Activated CD4-positive, alpha-beta T cell treated with anti-CD3 and anti-CD28 coated beads, Interleukin-2, amount 10 ng/mL, durations not matched to agents 7 days and 5 days (primary cell): ENCODE measurements at regions not wholly inside any gene's neighbourhood (a gene's known extent, or its start where the extent isn't known, plus 50 kb on each side); places are given as distances from the start of the nearest gene placed in this dataset.

Source experiments
- CTCF ChIA-PET: fragments of 350-600 bp; sonication (Branson Sonifier 250); formaldehyde crosslinking; loops from one replicate; lab custom pipeline; 2021; ENCODE audit warnings: antibody characterized with exemption; lab: Charles Lee
- POLR2A ChIA-PET: fragments of 350-600 bp; sonication (Branson Sonifier 250); formaldehyde crosslinking; loops from one replicate; lab custom pipeline; 2021; ENCODE audit warnings: antibody characterized with exemption; lab: Charles Lee
- DNase-seq: peaks from one replicate; pipeline ENCODE4 v3.0.0-alpha.2; 2020
- H3K27ac Mint-ChIP-seq: one replicate; pipeline ENCODE4 v1.8.0; 2021; ENCODE audit warnings: mild to moderate bottlenecking, moderate library complexity, mixed read lengths
- H3K27me3 Mint-ChIP-seq: one replicate; pipeline ENCODE4 v1.8.0; 2021; ENCODE audit warnings: mixed read lengths
- H3K36me3 Mint-ChIP-seq: one replicate; pipeline ENCODE4 v1.8.0; 2021; ENCODE audit warnings: low read depth, mixed read lengths
- H3K4me1 Mint-ChIP-seq: one replicate; pipeline ENCODE4 v1.8.0; 2021; ENCODE audit warnings: mixed read lengths
- H3K4me3 Mint-ChIP-seq: one replicate; pipeline ENCODE4 v1.8.0; 2021; ENCODE audit warnings: mild to moderate bottlenecking, moderate library complexity, mixed read lengths
- H3K9me3 Mint-ChIP-seq: one replicate; pipeline ENCODE4 v1.8.0; 2021; ENCODE audit warnings: mixed read lengths

DNA sequence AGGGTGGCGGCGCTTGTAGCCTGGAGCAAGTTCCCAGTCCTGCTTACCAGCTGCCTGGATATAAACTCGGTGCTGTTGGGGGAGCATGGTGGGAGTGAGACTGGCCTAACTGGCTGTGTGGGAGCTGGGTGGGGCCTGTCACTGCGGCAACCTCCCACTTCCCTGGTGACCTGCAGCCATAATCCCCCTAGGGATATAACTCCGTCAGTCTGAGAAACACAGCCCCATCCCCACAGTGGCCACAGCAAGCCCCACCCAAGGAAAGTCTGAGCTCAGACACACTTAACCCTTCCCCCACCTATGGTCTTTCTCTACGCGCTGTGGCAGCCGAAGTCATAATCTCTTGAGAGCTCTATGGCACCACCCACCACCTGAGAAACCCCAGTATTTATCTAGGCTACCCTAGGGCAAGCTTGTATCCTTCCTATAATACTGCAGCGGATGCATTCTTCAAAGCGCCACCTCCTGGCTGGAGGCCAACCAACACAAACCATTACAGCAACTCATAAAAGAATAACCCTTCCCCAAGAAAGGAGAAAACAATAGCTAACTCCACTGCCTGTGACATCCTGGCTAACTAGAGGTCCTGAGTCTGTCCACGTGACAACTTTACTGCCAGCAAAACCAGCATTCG is 57.4 kb downstream of the ZNF648 start:
- no peak overlapping the region for H3K27ac Mint-ChIP-seq
- H3K9me3 Mint-ChIP-seq = peaks cover 16% of the 10 kb centered on the region
- no peak overlapping the region for H3K4me3 Mint-ChIP-seq
- ChIA-PET POLR2A (no interaction called here), CTCF (interaction anchor here (1.5 kb wide), 1 partner anchor 51 kb away, joined by 3 read pairs; no protein-coding TSS in a partner anchor)
- no peaks in the 10 kb centered on the region for H3K36me3 Mint-ChIP-seq
- DNase-seq = no peak
- no peaks in the 10 kb centered on the region for H3K4me1 Mint-ChIP-seq
- H3K27me3 Mint-ChIP-seq = peaks cover 7% of the 10 kb centered on the region

DNA sequence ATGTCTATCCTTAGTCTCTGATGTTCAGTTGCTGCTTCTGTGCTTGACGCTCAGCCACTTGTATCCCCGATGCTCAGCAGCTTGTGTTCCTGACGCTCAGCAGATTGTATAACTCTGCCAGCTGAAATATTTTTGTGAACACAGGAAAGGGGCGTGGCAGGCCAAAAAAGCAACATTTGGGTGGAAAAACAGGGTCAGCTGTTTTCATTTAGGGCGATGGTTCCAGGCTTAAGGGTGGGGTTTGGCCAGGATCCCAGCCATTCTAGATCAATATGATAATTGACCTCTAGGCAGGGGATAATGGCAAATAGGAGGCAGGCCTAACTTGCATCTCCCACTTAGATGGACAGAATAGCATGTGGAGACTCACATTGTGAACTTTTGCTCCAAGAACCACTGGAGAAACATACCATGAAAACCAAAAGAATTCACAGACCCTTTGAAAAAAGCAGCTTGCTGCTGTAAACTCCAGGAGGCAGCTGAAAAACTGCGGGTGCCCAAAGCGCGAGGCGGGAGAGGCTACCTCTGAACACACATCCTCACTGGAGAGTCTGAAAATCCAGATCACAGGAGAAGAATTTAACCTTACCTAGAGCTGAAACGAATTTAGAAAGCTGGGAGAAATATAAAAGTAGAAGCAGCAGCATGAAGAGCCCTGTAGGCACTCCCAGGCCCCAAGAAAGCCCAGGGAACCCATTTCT is 58.3 kb downstream of the ZNF648 start:
- Mint-ChIP-seq H3K4me1 (no peaks in the 10 kb centered on the region), H3K9me3 (peaks cover 16% of the 10 kb centered on the region), H3K27me3 (peaks cover 7% of the 10 kb centered on the region), H3K36me3 (no peaks in the 10 kb centered on the region), H3K4me3 (no peak overlapping the region), H3K27ac (no peak overlapping the region)
- ChIA-PET CTCF (interaction anchor here (1.5 kb wide), 1 partner anchor 51 kb away, joined by 3 read pairs; no protein-coding TSS in a partner anchor), POLR2A (no interaction called here)
- DNase-seq = no peak

DNA sequence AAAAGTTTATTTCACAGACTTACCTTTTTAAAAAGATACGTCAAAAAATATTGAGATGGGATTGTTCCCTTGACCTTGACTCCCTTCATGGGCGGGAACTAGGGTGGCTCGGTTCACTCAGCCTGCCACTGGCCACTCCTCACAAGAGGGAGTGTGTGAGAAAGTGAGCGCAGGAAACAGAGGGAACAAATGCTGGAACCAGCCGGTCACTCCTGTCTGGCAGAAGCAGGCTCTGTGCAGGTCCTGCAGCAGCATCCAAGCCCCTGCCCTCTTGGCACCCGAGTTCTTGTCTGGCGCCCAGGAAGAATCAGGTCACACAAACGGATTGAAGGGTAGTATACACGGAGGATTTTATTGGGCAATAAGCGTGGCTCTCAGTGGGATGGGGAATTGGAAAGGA is 58.9 kb downstream of the ZNF648 start:
- Mint-ChIP-seq H3K27ac (no peak overlapping the region), H3K36me3 (no peaks in the 10 kb centered on the region), H3K4me3 (no peak overlapping the region), H3K9me3 (peaks cover 16% of the 10 kb centered on the region), H3K4me1 (no peaks in the 10 kb centered on the region), H3K27me3 (peaks cover 7% of the 10 kb centered on the region)
- ChIA-PET CTCF (no interaction called here), POLR2A (no interaction called here)
- no peak for DNase-seq

DNA sequence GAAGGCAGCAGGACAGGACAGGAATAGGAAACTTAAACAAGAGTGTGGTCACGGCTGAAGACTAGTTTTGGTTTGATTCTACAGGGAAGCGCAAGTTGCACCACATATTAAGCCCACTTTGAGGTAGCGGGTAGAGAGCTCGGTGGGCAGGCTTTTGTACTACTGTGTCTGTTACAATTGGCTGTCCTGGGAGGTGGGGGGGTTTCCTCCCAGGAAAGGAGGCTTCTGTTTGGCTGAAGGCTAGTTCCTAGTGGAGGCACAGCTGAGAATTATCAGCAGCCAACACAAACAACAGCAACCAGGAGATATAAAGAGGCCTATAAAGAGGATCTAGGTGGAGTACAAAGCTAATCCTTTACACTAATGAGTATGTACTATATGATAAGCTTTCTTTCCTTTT is 62.7 kb downstream of the ZNF648 start:
- POLR2A ChIA-PET = no interaction called here
- H3K27me3 Mint-ChIP-seq = peaks cover 20% of the 10 kb centered on the region
- DNase-seq = no peak
- CTCF ChIA-PET = no interaction called here
- no peaks in the 10 kb centered on the region for H3K4me1 Mint-ChIP-seq
- no peak overlapping the region for H3K27ac Mint-ChIP-seq
- H3K9me3 Mint-ChIP-seq = no peaks in the 10 kb centered on the region
- no peaks in the 10 kb centered on the region for H3K36me3 Mint-ChIP-seq
- no peak overlapping the region for H3K4me3 Mint-ChIP-seq

DNA sequence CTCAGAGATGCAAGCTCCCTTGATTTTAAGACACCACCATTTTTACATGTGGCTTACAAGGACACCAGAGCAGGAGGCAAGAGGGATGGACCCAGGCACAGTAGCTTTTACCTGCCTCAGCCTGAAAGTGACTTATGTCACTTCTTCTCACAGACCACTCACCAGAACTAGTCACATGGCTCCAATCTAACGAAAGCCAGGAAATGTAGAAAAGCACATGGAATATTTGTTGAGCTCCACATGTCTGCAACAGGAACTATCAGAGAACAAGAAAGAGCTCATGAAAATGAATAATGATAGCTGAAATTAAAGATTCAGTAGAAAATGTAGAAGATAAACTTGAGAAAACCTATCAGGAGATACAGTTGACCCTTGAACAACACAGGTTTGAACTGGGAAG is 69.4 kb downstream of the ZNF648 start:
- no peak for DNase-seq
- H3K4me1 Mint-ChIP-seq = no peaks in the 10 kb centered on the region
- H3K9me3 Mint-ChIP-seq = no peaks in the 10 kb centered on the region
- H3K27ac Mint-ChIP-seq = no peak overlapping the region
- H3K27me3 Mint-ChIP-seq = peaks cover 19% of the 10 kb centered on the region
- ChIA-PET POLR2A (no interaction called here), CTCF (interaction anchor here (0.7 kb wide), 1 partner anchor 93 kb away, joined by 3 read pairs; no protein-coding TSS in a partner anchor)
- H3K36me3 Mint-ChIP-seq = no peaks in the 10 kb centered on the region
- H3K4me3 Mint-ChIP-seq = no peak overlapping the region

DNA sequence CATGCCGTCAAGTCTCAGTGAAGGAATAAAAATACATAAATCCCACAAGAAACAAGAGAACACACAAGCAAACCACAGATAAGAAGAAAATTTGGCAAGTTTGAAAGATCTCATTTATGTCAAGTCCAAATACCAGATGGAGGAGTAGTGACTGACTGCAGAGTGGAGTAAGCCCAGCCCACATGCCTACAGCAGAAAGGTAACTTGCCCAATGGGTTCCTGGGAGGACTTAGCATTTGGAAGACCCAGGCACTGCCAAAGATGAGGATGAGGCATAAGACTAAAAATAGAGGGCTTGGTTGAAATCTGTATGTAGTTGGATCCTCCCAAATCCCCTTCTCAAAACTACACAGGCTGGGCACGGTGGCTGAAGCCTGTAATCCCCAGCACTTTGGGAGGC is 70.8 kb downstream of the ZNF648 start:
- H3K27ac Mint-ChIP-seq = no peak overlapping the region
- H3K9me3 Mint-ChIP-seq = no peaks in the 10 kb centered on the region
- ChIA-PET POLR2A (no interaction called here), CTCF (no interaction called here)
- H3K4me1 Mint-ChIP-seq = peaks cover 4% of the 10 kb centered on the region
- no peak for DNase-seq
- H3K36me3 Mint-ChIP-seq = no peaks in the 10 kb centered on the region
- peaks cover 15% of the 10 kb centered on the region for H3K27me3 Mint-ChIP-seq
- H3K4me3 Mint-ChIP-seq = no peak overlapping the region

DNA sequence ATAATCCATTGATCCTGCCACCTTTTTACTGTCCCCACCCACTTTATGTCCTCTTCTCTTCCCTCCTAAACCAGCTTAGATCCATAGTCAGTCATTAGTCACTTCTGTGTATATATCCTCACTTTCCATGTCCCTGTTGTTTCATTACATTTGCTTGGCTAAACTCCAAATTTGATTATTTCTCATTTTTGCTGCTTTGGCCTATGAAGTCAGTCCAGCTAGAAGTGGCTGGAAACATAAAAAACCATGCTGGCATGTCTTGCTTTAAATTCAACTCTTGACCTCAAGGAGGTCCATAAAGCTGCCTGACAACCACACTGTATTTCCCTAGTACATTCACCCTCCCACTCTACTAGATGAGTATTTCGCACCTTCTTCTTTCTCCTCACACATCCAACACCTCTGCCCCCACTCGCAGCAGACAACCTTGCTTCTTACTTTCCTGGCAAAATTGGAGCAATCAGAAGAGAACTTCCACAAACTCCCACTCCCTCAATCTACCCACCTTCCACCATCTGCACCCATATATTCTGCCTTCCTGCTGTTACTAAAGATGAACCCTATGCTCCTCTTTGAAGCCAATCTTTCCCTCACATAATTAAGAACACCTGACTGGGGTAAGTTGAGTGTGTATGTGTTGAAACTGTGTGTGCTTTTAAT is 72.1 kb downstream of the ZNF648 start:
- DNase-seq = no peak
- ChIA-PET CTCF (no interaction called here), POLR2A (no interaction called here)
- Mint-ChIP-seq H3K27me3 (peaks cover 9% of the 10 kb centered on the region), H3K9me3 (no peaks in the 10 kb centered on the region), H3K36me3 (no peaks in the 10 kb centered on the region), H3K4me1 (peaks cover 4% of the 10 kb centered on the region), H3K27ac (no peak overlapping the region), H3K4me3 (no peak overlapping the region)

DNA sequence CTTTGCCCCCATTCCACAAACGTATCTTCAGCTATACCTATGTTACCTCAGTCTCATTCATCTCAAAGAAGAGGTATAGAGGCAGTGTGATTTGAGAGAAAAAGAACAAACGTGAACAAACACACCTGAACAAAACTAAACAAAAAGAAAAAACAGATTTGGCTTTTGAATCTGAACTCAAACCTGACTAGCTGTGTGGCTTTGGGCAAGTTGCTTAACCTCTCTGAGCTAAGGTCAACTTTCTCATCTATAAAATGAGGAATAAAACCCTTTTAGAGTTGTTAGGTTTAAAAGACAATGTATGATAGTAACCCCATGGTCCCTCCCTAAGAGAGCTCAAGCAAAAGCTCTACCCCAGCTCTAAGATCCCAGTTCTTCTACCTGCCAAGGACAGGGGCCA is 73.5 kb downstream of the ZNF648 start:
- H3K27me3 Mint-ChIP-seq = peaks cover 9% of the 10 kb centered on the region
- ChIA-PET POLR2A (no interaction called here), CTCF (interaction anchor here (0.6 kb wide), 1 partner anchor 456 kb away, joined by 3 read pairs; no protein-coding TSS in a partner anchor)
- H3K4me1 Mint-ChIP-seq = peaks cover 4% of the 10 kb centered on the region
- no peak for DNase-seq
- no peak overlapping the region for H3K27ac Mint-ChIP-seq
- H3K36me3 Mint-ChIP-seq = no peaks in the 10 kb centered on the region
- no peak overlapping the region for H3K4me3 Mint-ChIP-seq
- no peaks in the 10 kb centered on the region for H3K9me3 Mint-ChIP-seq

DNA sequence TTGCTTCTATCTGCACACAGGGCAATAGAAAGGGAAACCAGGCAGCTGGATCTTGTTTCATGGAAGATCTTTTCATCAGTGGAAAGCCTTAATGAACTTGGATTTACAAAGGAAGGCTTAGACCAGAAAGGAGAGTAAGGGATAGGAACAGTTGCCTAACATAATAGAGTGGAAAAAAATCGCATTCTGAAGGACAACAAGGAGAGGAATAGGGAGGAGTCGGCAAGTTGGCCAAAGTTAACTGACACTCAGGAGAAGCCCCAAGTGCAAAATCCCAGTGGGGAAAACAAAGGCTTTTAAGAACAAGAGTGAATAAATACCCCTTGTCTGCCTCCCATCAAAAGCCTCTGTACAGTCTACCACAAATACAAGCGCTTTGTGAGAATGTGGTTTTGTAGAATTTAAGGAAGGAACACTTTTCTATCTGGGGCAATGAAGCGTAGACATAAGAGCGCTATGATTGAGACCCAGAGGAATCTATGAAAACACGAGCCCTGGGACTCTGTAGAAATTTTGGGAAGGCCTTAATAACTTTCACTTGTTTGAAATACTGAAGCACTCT is 74.1 kb downstream of the ZNF648 start:
- Mint-ChIP-seq H3K36me3 (no peaks in the 10 kb centered on the region), H3K9me3 (no peaks in the 10 kb centered on the region), H3K4me3 (no peak overlapping the region), H3K27me3 (peaks cover 9% of the 10 kb centered on the region), H3K4me1 (peaks cover 4% of the 10 kb centered on the region), H3K27ac (no peak overlapping the region)
- POLR2A ChIA-PET = no interaction called here
- CTCF ChIA-PET = no interaction called here
- no peak for DNase-seq

DNA sequence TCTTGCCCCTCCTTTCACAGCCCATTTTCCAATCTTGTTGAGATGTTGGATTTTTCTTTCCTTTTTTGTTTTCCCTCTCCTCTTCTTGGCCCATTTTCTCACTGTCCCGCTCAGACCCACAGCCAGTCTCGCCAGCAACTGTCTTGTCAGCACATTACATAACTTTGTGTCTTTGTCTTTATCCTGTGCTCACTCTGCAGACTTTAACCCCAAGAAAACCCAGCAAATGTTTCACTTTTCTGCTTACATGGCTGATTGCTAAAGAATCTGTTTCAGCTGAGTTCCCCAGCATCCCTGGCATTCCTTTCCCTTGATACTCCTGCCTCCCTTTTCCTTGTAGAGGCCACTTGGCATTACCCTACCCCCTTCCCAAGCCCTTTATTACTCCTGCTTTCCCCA is 74.6 kb downstream of the ZNF648 start:
- H3K27ac Mint-ChIP-seq = no peak overlapping the region
- H3K4me1 Mint-ChIP-seq = peaks cover 4% of the 10 kb centered on the region
- H3K4me3 Mint-ChIP-seq = no peak overlapping the region
- DNase-seq = no peak
- ChIA-PET POLR2A (no interaction called here), CTCF (no interaction called here)
- H3K27me3 Mint-ChIP-seq = peaks cover 6% of the 10 kb centered on the region
- H3K9me3 Mint-ChIP-seq = no peaks in the 10 kb centered on the region
- no peaks in the 10 kb centered on the region for H3K36me3 Mint-ChIP-seq

DNA sequence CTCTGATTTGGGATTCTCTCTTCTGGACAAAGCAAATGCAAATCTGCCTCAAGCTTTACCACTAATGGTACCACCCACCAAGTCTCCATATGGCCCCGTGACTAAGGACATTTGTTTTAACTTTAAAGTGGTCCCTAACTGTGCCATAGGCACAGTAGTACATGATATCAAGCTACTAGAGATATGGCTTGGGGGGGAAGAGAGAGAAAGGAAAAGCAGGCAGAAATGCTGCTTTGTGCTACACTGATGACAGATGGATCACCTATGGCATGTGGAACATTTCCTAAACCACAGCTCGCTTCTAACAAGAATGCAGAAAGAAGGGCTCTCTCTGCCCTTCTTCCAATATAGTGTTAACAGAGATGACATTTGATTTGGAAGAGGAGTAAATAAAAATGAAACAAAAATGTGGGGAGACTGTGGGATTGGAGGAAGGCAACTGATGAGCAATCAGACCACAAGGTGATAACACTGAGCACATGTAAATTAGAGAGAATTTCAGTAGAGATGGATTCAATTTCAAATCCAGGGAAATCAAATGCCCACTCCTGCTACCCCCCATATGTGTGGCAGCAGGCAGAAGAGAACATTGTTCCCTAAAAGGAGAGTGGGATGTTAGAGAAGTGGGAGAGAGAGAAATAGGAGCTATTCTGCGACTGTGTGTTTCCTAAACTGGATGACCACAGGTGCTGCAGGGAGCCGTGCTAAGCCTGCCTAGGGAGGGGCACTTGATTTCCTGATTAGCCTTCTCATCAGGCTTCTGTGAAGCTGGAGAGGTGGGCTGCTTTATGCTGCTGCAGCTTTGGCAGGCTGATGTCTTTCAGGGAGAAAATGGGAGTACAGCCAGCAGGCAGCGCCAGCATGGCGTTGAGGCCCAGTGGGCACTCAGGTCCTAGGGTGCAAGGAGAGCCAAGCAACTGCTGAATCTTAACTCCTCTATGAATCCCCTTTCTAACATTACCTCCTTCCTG is 75.3 kb downstream of the ZNF648 start:
- Mint-ChIP-seq H3K4me1 (peaks cover 4% of the 10 kb centered on the region), H3K36me3 (no peaks in the 10 kb centered on the region), H3K9me3 (no peaks in the 10 kb centered on the region), H3K27me3 (peaks cover 4% of the 10 kb centered on the region), H3K27ac (no peak overlapping the region), H3K4me3 (no peak overlapping the region)
- no peak for DNase-seq
- POLR2A ChIA-PET = no interaction called here
- CTCF ChIA-PET = interaction anchor here (1.3 to 1.6 kb wide), 2 partner anchors 96 to 268 kb away, joined by 3 read pairs; no protein-coding TSS in a partner anchor

DNA sequence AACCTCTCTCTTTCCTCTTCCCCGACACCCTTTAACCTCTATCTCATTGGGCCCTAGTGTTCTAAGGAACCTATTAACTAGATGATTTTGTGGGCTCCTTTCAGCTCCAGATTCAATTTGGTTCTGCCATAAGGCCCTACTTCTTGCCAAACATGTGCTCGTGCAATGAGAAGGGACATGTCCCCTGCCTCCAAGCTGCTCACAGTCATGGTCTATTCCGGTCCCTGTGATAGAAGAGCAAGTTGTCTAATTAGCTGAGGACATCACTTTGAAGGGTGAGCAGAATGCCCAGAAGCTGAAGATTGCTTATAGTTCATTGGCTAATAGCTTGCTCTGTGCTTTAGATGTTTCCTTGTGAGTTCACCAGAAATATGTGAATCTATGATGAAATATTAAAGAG is 76.2 kb downstream of the ZNF648 start:
- H3K27ac Mint-ChIP-seq = no peak overlapping the region
- POLR2A ChIA-PET = no interaction called here
- no peaks in the 10 kb centered on the region for H3K9me3 Mint-ChIP-seq
- H3K4me1 Mint-ChIP-seq = peaks cover 4% of the 10 kb centered on the region
- H3K27me3 Mint-ChIP-seq = peaks cover 3% of the 10 kb centered on the region
- no peak overlapping the region for H3K4me3 Mint-ChIP-seq
- no peaks in the 10 kb centered on the region for H3K36me3 Mint-ChIP-seq
- no peak for DNase-seq
- CTCF ChIA-PET = interaction anchor here (1.3 to 1.6 kb wide), 2 partner anchors 97 to 267 kb away, joined by 3 read pairs; no protein-coding TSS in a partner anchor
